ENCODE measurements at regions not wholly inside any gene's neighbourhood (a gene's known extent, or its start where the extent isn't known, plus 50 kb on each side); places are given as distances from the start of the nearest gene placed in this dataset.
"Not testable (repeated sequence)": the region's sequence is repeated elsewhere in the genome, so short reads cannot be mapped to it uniquely, and the experiment has no call there.

DNA sequence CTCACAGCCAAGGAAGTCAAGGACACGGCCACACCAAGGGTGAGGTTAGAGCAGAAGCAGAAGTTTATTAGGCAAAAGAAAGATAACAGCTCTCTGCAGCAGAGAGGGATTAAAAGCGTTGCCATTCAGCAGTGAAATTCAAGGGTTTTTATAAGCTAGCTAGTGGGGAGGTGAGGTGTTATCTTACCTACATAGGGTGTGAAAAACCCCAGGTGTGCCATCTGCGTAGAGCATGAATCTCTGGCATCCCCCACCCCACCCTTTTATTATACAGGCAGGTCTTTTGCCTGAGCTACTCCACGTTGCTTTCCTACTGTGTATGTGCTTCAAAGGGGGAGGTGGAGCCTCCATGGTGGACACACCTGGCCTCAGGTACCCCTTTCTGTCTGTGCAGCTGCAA is 135.4 kb downstream of the ARHGAP11B start:
- H3K27me3 ChIP-seq (ENCODE audit: insufficient read depth, low read length); H3K4me3 ChIP-seq (ENCODE audit: low read depth, low read length); H2AFZ ChIP-seq (ENCODE audit: low read length, unreplicated experiment); H3K4me1 ChIP-seq (ENCODE audit: control insufficient read depth, insufficient read depth, low read length, unreplicated experiment); H3K27ac ChIP-seq (ENCODE audit: low read depth, low read length); H3K79me2 ChIP-seq (ENCODE audit: control insufficient read depth, insufficient read depth, low read length, unreplicated experiment); H3K36me3 ChIP-seq (ENCODE audit: insufficient read depth, low read length): not testable (repeated sequence)

DNA sequence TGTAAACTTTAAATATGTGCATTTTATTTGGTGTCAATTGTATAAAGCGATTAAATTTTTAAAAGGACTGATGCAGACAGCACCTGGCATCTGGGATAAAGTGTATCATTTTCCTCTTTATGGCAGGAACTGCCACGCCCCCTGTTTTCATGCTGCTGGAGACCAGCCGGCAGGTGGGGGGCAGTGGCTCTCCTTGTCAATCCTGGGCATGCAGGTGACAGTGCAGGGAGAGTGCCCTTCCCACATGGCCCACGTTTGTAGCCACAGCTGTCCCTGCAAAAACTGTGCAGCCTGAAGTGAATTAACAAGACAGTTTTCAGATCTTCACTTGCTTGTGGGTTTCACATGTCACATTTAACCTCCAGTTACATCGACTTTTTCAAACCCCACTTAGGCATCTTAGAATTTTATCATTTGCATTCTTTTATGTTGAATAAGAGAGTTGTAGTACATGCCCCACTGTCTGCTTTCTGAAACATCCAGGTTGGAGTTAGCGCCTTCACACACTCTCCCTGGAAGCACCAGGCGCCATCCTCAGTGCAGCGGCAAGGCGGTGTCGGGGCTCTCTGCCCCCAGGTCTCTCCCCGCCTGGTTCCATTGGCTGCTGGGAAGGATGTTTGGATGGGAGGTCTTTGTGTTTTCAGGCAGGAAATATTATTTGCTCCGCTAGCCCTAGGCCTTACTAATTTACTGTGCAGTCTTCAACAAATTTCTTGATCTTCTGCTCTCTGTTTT is 134.2 kb upstream of the FAN1 start:
- not testable (repeated sequence) for H3K27me3 ChIP-seq (ENCODE audit: insufficient read depth, low read length); H3K27ac ChIP-seq (ENCODE audit: low read depth, low read length); H3K4me3 ChIP-seq (ENCODE audit: low read depth, low read length); H3K79me2 ChIP-seq (ENCODE audit: control insufficient read depth, insufficient read depth, low read length, unreplicated experiment); H3K36me3 ChIP-seq (ENCODE audit: insufficient read depth, low read length); H2AFZ ChIP-seq (ENCODE audit: low read length, unreplicated experiment); H3K4me1 ChIP-seq (ENCODE audit: control insufficient read depth, insufficient read depth, low read length, unreplicated experiment)

DNA sequence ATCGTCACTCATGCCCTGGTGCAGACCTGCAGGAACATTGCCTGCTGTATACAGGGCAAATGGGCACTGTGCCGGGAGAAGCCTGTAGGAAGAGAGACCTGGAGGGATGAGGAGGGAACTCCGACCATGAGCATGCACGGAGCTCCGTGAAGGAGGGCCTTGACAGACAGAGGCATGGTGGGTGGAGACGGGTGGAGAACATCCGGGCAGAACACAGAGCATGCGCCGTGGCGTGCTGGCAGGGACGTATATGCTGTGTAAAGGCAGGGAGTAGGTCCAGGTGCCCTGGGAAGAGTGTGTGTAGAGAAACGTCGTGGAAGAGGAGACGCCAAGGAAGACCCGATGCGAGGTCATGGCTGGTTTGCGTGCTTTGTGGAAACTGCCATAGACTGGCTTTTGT is 133.0 kb upstream of the FAN1 start:
- Histone ChIP-seq H3K36me3 (ENCODE audit: insufficient read depth, low read length) (peaks cover 7% of the 10 kb centered on the region; the same call in 1 of the 2 replicates), H3K4me1 (ENCODE audit: control insufficient read depth, insufficient read depth, low read length, unreplicated experiment) (no peaks in the 10 kb centered on the region), H2AFZ (ENCODE audit: low read length, unreplicated experiment) (no peak overlapping the region), H3K79me2 (ENCODE audit: control insufficient read depth, insufficient read depth, low read length, unreplicated experiment) (no peaks in the 10 kb centered on the region), H3K27me3 (ENCODE audit: insufficient read depth, low read length) (no peaks in the 10 kb centered on the region), H3K4me3 (ENCODE audit: low read depth, low read length) (no peak overlapping the region), H3K27ac (ENCODE audit: low read depth, low read length) (no peak overlapping the region)

DNA sequence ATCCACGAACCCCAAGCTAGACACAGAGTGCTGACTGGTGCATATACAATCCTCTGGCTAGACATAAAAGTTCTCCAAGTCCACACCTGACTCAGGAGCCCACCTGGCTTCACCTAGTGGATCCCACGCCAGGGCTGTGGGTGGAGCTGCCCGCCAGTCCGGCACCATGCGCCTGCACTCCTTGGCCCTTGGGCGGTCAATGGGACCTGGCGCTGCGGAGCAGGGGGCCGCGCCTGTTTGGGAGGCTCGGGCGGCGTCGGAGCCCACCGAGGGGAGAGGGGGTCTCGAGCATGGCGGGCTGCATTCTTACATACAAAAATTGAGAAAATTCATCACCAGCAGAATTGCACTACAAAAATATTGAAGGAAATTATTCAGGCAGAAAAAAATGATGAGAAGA is 120.7 kb upstream of the FAN1 start:
- Histone ChIP-seq H2AFZ (ENCODE audit: low read length, unreplicated experiment) (no peak overlapping the region), H3K4me3 (ENCODE audit: low read depth, low read length) (no peak overlapping the region), H3K79me2 (ENCODE audit: control insufficient read depth, insufficient read depth, low read length, unreplicated experiment) (no peaks in the 10 kb centered on the region), H3K36me3 (ENCODE audit: insufficient read depth, low read length) (no peaks in the 10 kb centered on the region), H3K4me1 (ENCODE audit: control insufficient read depth, insufficient read depth, low read length, unreplicated experiment) (no peaks in the 10 kb centered on the region), H3K27ac (ENCODE audit: low read depth, low read length) (no peak overlapping the region), H3K27me3 (ENCODE audit: insufficient read depth, low read length) (no peaks in the 10 kb centered on the region)

DNA sequence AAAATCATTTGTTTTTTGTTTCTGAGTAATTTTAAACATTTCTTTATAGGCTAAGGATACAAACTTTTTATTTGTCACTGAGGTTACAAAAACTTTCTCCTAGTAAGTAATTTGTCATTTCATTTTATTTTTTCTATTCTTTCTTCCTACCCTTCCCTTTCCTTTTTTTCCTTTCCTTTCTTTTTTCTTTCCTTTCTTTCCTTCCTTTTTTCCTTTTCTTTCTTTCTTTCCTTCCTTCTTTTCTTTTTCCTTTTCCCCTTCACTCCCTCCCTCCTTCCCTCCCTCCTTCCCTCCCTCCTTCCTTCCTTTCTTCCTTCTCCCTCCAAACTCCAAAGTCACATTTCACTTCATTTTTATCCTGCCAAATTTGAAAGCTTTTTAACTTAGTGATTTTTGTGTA is 115.1 kb upstream of the FAN1 start:
- no peaks in the 10 kb centered on the region for H3K79me2 ChIP-seq (ENCODE audit: control insufficient read depth, insufficient read depth, low read length, unreplicated experiment)
- no peak overlapping the region for H2AFZ ChIP-seq (ENCODE audit: low read length, unreplicated experiment)

DNA sequence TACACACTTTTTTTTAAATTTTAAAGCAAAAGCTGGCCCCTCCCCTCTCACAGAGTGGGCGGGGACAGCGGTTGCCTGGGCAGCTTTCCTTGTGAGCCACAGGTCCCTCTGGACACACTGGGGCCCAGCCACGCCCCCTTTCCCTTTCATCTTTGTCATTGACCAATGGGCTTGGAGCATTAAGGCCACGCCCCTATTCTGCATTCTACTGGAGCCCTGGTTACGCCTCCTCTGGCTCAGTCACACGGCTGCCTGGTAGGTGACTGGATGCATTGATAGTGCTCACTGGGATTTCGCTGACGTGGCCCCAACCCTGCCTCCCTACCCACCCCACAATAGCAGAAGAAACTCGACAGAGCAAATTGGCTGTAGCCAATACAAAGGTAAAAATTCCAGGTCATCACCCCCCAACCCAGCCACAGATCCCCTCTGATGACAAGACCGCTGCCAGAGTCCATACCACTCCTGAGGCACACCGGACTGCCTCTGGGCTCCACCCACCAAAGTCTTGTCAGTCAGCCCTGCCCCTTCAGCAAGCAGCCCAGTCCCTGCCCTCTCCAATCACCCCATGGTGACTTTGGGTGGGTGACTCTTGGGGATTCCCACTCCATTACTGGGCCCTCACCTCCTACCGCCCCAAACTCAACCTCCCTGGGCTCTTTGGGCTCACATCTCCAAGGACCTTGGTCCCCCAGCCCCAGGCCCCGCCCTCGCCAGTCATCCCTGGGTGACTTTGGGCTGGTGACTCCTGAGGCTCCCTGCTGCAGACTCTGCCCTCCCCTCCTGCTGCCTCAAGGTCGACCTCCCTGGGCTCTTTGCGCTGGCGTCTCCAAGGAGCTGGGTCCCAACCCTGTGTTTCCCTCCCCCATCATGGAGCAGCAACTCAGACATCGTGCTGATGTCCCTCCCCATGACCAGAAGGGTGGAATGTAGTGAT is 112.2 kb upstream of the FAN1 start:
- no peak overlapping the region for H3K4me3 ChIP-seq (ENCODE audit: low read depth, low read length)
- H3K27me3 ChIP-seq (ENCODE audit: insufficient read depth, low read length): 0 out of 2 replicates have a peak, but pooled peaks cover 7% of the 10 kb centered on the region
- H3K27ac ChIP-seq (ENCODE audit: low read depth, low read length): no peak overlapping the region
- H3K36me3 ChIP-seq (ENCODE audit: insufficient read depth, low read length): no peaks in the 10 kb centered on the region
- H3K79me2 ChIP-seq (ENCODE audit: control insufficient read depth, insufficient read depth, low read length, unreplicated experiment): no peaks in the 10 kb centered on the region
- H3K4me1 ChIP-seq (ENCODE audit: control insufficient read depth, insufficient read depth, low read length, unreplicated experiment): no peaks in the 10 kb centered on the region
- no peak overlapping the region for H2AFZ ChIP-seq (ENCODE audit: low read length, unreplicated experiment)

More for the DNA sequence above, 115.1 kb upstream of the FAN1 start:
- Histone ChIP-seq H3K36me3 (ENCODE audit: insufficient read depth, low read length) (no peaks in the 10 kb centered on the region), H3K4me3 (ENCODE audit: low read depth, low read length) (no peak overlapping the region), H3K4me1 (ENCODE audit: control insufficient read depth, insufficient read depth, low read length, unreplicated experiment) (no peaks in the 10 kb centered on the region), H3K27ac (ENCODE audit: low read depth, low read length) (no peak overlapping the region), H3K27me3 (ENCODE audit: insufficient read depth, low read length) (0 out of 2 replicates have a peak, but pooled peaks cover 7% of the 10 kb centered on the region)

DNA sequence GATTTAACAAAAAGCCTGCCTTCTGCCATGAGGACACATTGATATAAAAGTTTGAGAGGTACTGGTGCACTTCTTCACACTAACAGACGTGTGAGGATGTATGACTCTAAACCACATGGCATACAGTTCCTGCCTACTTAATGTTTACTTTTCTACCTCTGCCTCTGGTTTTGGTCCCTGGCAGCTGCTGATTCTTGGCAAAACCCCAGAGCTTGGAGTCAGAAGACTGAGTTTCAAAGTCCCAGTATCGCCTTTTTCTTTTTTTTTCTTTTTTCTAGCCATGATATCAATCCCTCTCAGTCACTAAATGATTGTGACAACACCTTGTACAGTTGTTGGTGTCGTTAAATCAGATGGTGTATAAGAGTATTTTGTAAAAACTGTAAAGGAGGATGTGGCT is 110.9 kb upstream of the FAN1 start:
- not testable (repeated sequence) for H3K27ac ChIP-seq (ENCODE audit: low read depth, low read length); H3K36me3 ChIP-seq (ENCODE audit: insufficient read depth, low read length); H3K4me1 ChIP-seq (ENCODE audit: control insufficient read depth, insufficient read depth, low read length, unreplicated experiment); H3K79me2 ChIP-seq (ENCODE audit: control insufficient read depth, insufficient read depth, low read length, unreplicated experiment); H3K4me3 ChIP-seq (ENCODE audit: low read depth, low read length); H2AFZ ChIP-seq (ENCODE audit: low read length, unreplicated experiment); H3K27me3 ChIP-seq (ENCODE audit: insufficient read depth, low read length)

DNA sequence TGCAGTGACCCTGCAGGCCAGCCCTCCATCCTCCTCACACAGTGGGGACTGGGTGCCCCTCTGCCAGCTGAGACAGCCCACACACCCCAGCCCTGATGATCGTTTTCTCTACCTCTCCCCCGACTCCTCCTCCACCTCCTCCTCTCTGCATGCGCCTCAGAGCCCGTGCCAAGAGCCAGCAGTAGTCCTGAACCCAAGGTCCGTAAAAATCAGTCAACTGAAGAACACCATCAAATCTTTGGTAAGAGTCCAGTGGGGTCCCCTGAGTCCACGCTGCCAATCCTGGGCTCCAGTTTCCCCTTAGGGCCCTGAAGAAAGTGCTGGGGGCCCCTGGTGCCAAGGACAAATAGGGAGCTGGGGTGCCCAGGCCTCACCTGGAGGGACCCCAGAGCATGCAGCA is 109.3 kb upstream of the FAN1 start:
- 0 out of 2 replicates have a peak, but pooled peaks cover 7% of the 10 kb centered on the region for H3K27me3 ChIP-seq (ENCODE audit: insufficient read depth, low read length)
- H3K4me1 ChIP-seq (ENCODE audit: control insufficient read depth, insufficient read depth, low read length, unreplicated experiment): no peaks in the 10 kb centered on the region
- no peaks in the 10 kb centered on the region for H3K79me2 ChIP-seq (ENCODE audit: control insufficient read depth, insufficient read depth, low read length, unreplicated experiment)
- H3K27ac ChIP-seq (ENCODE audit: low read depth, low read length): no peak overlapping the region
- no peaks in the 10 kb centered on the region for H3K36me3 ChIP-seq (ENCODE audit: insufficient read depth, low read length)
- H3K4me3 ChIP-seq (ENCODE audit: low read depth, low read length): no peak overlapping the region
- H2AFZ ChIP-seq (ENCODE audit: low read length, unreplicated experiment): no peak overlapping the region

DNA sequence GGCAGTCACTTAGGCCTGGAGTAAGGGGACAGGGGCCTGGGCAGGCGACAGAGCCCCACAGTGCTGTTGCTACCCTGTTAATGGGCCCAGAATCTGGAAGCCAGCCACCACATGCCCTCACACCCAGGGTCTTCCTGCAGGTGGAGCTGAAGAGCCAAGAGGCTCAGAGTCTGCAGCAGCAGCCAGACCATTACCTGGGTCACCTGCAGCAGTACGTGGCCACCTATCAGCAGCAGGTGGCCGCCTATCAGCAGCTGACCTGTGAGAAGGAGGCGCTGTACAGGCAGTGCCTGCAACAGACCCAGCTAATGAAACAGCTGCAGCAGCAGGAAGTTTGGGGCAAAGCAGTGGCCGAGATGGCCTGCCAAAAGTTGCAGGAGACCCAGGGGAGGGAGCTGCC is 104.2 kb upstream of the FAN1 start:
- H3K4me3 ChIP-seq (ENCODE audit: low read depth, low read length); H3K36me3 ChIP-seq (ENCODE audit: insufficient read depth, low read length); H3K27ac ChIP-seq (ENCODE audit: low read depth, low read length): not testable (repeated sequence)

DNA sequence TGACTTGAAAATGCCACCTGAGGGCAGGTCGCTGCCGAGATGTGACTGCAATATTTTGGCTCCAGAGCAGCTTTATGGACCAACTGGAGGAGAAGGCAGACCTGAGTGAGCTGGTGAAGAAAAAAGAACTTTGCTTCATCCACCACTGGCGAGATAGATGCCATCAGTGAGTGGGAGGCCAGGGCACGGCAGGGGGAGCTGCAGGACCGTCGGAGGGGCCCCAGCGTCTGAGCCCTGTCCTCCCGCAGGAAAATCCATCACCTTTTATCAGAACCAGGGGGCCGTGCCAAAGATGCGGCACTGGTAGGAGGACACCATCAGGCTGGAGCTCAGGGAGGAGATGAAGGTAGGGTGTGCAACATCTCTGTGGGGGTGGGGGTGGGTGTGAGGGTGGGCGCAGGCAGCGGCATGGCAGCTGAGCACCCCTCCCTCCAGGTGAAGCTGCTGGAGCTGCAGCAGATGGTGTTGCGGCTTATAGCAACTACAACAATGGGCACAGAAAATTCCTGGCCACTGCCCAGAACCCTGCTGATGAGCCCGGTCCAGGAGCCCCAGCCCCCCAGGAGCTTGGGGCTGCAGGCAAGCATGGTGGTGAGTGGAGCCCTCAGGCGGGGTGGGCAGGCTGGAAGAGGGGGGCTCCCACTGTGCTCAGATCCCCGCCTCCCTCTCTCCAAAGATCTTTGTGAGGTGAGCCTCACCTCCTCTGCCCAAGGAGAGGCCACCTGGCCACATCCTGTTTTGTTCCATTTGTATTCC is 102.4 kb upstream of the FAN1 start:
- not testable (repeated sequence) for H3K36me3 ChIP-seq (ENCODE audit: insufficient read depth, low read length); H3K27me3 ChIP-seq (ENCODE audit: insufficient read depth, low read length); H3K4me1 ChIP-seq (ENCODE audit: control insufficient read depth, insufficient read depth, low read length, unreplicated experiment); H3K79me2 ChIP-seq (ENCODE audit: control insufficient read depth, insufficient read depth, low read length, unreplicated experiment); H2AFZ ChIP-seq (ENCODE audit: low read length, unreplicated experiment); H3K27ac ChIP-seq (ENCODE audit: low read depth, low read length); H3K4me3 ChIP-seq (ENCODE audit: low read depth, low read length)

More for the DNA sequence above, 104.2 kb upstream of the FAN1 start:
- not testable (repeated sequence) for H3K27me3 ChIP-seq (ENCODE audit: insufficient read depth, low read length); H3K4me1 ChIP-seq (ENCODE audit: control insufficient read depth, insufficient read depth, low read length, unreplicated experiment); H3K79me2 ChIP-seq (ENCODE audit: control insufficient read depth, insufficient read depth, low read length, unreplicated experiment); H2AFZ ChIP-seq (ENCODE audit: low read length, unreplicated experiment)

All from ACC112 (cell line).